Stomach (tissue), 8 donors: ENCODE measurements at regions not wholly inside any gene's neighbourhood (a gene's known extent, or its start where the extent isn't known, plus 50 kb on each side); places are given as distances from the start of the nearest gene placed in this dataset.

Experiments used
- DNase-seq, 2 donors: peaks; one replicate each; pipeline versions ENCODE4 v3.0.0 to v3.0.0-alpha.2; 2013 to 2019
- H3K27ac ChIP-seq, 5 donors: fragments of 200-600 bp in 4 of 5; sonication (generic) in 4 of 5; one replicate each; pipeline ENCODE4 v1.5.1; 2013 to 2019; ENCODE audit warnings: mild to moderate bottlenecking in 1 of 5, moderate library complexity in 1 of 5
- H3K27me3 ChIP-seq, 3 donors: fragments of 200-600 bp; sonication (generic); one replicate each; pipeline ENCODE4 v1.5.1; 2017 to 2019; ENCODE audit warnings: mixed run types in 1 of 3
- H3K36me3 ChIP-seq, 4 donors: fragments of 200-600 bp; sonication (generic); 1 replicate in 3 of 4; 2 replicates in 1 of 4; pipeline ENCODE4 v1.5.1; 2016 to 2019
- H3K4me1 ChIP-seq, 4 donors: fragments of 200-600 bp; sonication (generic); one replicate each; pipeline ENCODE4 v1.5.1; 2016 to 2019
- H3K4me3 ChIP-seq, 4 donors: fragments of 200-600 bp; sonication (generic) in 3 of 4; one replicate each; pipeline ENCODE4 v1.5.1; 2016 to 2019; ENCODE audit warnings: mild to moderate bottlenecking in 1 of 4
- H3K9me3 ChIP-seq, 4 donors: fragments of 200-600 bp; sonication (generic); one replicate each; pipeline ENCODE4 v1.5.1; 2016 to 2019
- EP300 ChIP-seq: sonication (generic); formaldehyde crosslinking; IDR thresholded peaks from one replicate; pipeline ENCODE4 v1.6.1; 2017; ENCODE audit warnings: antibody characterized with exemption
- POLR2A ChIP-seq, 4 donors: fragments of 450-650 bp; IDR thresholded peaks; one replicate each; pipeline ENCODE4 v1.6.1; 2016; ENCODE audit warnings: antibody characterized with exemption in 4 of 4, control low read depth in 2 of 4, mild to moderate bottlenecking in 1 of 4, moderate library complexity in 1 of 4
- POLR2AphosphoS5 ChIP-seq, 3 donors: sonication (generic); formaldehyde crosslinking; IDR thresholded peaks; one replicate each; pipeline ENCODE4 v1.6.1; 2016; ENCODE audit warnings: antibody characterized with exemption in 3 of 3
- WGBS, 5 donors: extraction: QIAGEN DNeasy Blood & Tissue Kit in 3 of 5; methylation state at CpG; one replicate each; pipeline versions ENCODE4 v1.1.5 to v1.1.7; 2013 to 2018; 5-methylcytosine and 5-hydroxymethylcytosine counted together
- intact Hi-C: fragments of 100-400 bp; cut with DNase I; formaldehyde crosslinking; loops from one replicate; pipeline ENCODE4 v1.15.1; 2023; ENCODE audit warnings: low total_unique reads
- TF ChIP-seq, protein P1 (sequence below), 7 experiments: fragments of 450-650 bp in 4 of 7; fragments of 200-600 bp in 3 of 7; sonication (generic) in 3 of 7; IDR thresholded peaks; one replicate each; pipeline ENCODE4 v1.5.1; 2016 to 2019; ENCODE audit warnings: antibody characterized with exemption in 7 of 7, control low read depth in 2 of 7, mild to moderate bottlenecking in 1 of 7
- donor health status: healthy with polysubstance abuse.
- donor health status: Bipolar disorder and iron deficiency.
- donor health status: healthy.

DNA sequence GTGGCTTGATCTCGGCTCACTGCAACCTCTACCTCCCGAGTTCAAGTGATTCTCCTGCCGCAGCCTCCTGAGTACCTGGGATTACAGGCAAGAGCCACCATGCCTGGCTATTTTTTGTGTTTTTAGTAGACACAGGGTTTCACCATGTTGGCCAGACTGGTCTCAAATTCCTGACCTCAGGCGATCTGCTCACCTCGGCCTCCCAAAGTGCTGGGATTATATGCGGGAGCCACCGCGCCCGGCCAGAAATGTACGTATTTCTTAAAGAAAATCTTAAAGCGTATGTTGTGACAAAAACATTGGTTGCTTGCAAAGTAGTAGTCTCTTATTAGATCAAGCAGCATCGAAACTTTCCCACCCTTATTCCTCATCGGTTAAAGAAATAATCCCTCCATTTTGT is 748.9 kb upstream of the NR2F2 start:
- Histone ChIP-seq H3K4me1 (no peaks in the 10 kb centered on the region), H3K9me3 (no peaks in the 10 kb centered on the region), H3K36me3 (no peaks in the 10 kb centered on the region), H3K4me3 (no peak overlapping the region), H3K27me3 (no peaks in the 10 kb centered on the region), H3K27ac (no peak overlapping the region)
- intact Hi-C loops, result no loop called here
- 90 to 97% (median 91%) methylated on average over 13 of the region's 13 CpGs for WGBS, 5 donors
- DNase-seq, result no peak
- TF ChIP-seq, protein P1, sequence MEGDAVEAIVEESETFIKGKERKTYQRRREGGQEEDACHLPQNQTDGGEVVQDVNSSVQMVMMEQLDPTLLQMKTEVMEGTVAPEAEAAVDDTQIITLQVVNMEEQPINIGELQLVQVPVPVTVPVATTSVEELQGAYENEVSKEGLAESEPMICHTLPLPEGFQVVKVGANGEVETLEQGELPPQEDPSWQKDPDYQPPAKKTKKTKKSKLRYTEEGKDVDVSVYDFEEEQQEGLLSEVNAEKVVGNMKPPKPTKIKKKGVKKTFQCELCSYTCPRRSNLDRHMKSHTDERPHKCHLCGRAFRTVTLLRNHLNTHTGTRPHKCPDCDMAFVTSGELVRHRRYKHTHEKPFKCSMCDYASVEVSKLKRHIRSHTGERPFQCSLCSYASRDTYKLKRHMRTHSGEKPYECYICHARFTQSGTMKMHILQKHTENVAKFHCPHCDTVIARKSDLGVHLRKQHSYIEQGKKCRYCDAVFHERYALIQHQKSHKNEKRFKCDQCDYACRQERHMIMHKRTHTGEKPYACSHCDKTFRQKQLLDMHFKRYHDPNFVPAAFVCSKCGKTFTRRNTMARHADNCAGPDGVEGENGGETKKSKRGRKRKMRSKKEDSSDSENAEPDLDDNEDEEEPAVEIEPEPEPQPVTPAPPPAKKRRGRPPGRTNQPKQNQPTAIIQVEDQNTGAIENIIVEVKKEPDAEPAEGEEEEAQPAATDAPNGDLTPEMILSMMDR (IDR thresholded peaks at IDR 0.05), result no peak
- TF ChIP-seq POLR2AphosphoS5 (IDR thresholded peaks at IDR 0.05) (no peak), POLR2A (IDR thresholded peaks at IDR 0.05) (no peak), EP300 (no peak)

GRCh38 chr15:95584088-95584487 is 746.4 kb upstream of the NR2F2 start:
- H3K27ac ChIP-seq, result no peak overlapping the region
- intact Hi-C loops, result no loop called here
- no peak for DNase-seq
- no peaks in the 10 kb centered on the region for H3K27me3 ChIP-seq
- H3K9me3 ChIP-seq, result no peaks in the 10 kb centered on the region
- H3K4me3 ChIP-seq, result no peak overlapping the region
- H3K4me1 ChIP-seq, result no peaks in the 10 kb centered on the region
- no peaks in the 10 kb centered on the region for H3K36me3 ChIP-seq
- TF ChIP-seq POLR2AphosphoS5 (IDR thresholded peaks at IDR 0.05), result no peak
- TF ChIP-seq, protein P1 (IDR thresholded peaks at IDR 0.05), result no peak
- no peak for TF ChIP-seq EP300
- TF ChIP-seq POLR2A (IDR thresholded peaks at IDR 0.05), result no peak

- H3K36me3 ChIP-seq, result no peaks in the 10 kb centered on the region
- H3K9me3 ChIP-seq, result no peaks in the 10 kb centered on the region
- TF ChIP-seq, protein P1 (IDR thresholded peaks at IDR 0.05), result no peak
- no peak for TF ChIP-seq POLR2A (IDR thresholded peaks at IDR 0.05)
- TF ChIP-seq EP300, result no peak
- no peak for TF ChIP-seq POLR2AphosphoS5 (IDR thresholded peaks at IDR 0.05)
- no peak overlapping the region for H3K4me3 ChIP-seq
- WGBS, 5 donors, result 80 to 92% (median 88%) methylated on average over 2 of the region's 2 CpGs
- DNase-seq, result no peak
- H3K27me3 ChIP-seq, result no peaks in the 10 kb centered on the region
- no peaks in the 10 kb centered on the region for H3K4me1 ChIP-seq
- intact Hi-C loops, result no loop called here
- H3K27ac ChIP-seq, result no peak overlapping the region
Measured at GRCh38 chr15:95588056-95588455, 742.4 kb upstream of the NR2F2 start.

DNA sequence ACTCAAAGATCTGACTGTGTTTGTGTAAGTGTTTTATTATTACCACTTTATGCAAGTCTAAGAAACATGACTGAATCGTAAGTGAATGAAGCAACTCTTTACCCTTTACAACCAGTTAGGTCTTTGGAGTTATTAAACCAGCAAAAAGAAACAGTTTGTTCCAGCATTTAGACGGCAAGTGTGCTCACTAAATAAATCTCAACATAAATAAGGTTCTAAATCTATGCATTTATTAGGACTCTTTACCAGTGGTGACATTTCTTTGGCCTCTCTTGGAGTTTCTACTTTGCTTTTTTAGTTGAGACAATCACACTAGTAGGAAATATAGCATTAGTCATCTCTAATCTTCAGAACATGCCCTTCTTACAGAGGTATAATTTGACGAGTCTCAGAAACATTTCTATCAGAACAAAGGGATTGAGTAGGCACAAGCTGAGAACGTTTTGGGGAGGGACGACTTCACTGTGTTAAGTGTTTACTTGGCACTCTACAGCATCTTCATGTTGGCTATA is 739.9 kb upstream of the NR2F2 start:
- no peak for TF ChIP-seq POLR2A (IDR thresholded peaks at IDR 0.05)
- TF ChIP-seq POLR2AphosphoS5 (IDR thresholded peaks at IDR 0.05), result peak in 1 of 3 donors; percentile 59
- WGBS, 5 donors, result 45 to 66% (median 56%) methylated on average over 5 of the region's 5 CpGs
- Histone ChIP-seq H3K4me3 (no peak overlapping the region), H3K36me3 (no peaks in the 10 kb centered on the region), H3K27ac (peak overlapping the region in 2 of 5 donors; percentile 13 to 44), H3K27me3 (no peaks in the 10 kb centered on the region), H3K4me1 (no peaks in the 10 kb centered on the region), H3K9me3 (no peaks in the 10 kb centered on the region)
- no peak for DNase-seq
- intact Hi-C loops, result no loop called here

DNA sequence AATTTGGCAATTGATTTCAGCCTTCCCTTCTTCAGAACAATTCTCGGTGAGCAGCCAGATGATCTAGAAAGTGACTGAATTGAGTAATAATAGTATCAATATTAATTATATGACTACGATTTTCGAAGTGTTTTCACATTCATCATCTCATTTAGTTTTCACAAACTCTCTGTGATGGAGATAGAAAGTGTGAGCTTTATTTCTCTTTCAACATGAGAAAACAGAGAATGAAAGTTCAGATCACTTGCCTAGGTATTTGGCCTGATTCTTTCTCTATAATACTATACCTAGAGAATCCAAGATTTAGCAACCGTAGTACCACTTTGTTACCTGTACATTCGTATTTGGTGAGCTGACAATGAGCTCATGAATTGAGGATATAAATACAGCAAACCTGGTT is 739.2 kb upstream of the NR2F2 start:
- no peaks in the 10 kb centered on the region for H3K36me3 ChIP-seq
- no peaks in the 10 kb centered on the region for H3K9me3 ChIP-seq
- intact Hi-C loops, result no loop called here
- no peaks in the 10 kb centered on the region for H3K27me3 ChIP-seq
- no peak overlapping the region for H3K4me3 ChIP-seq
- WGBS, 5 donors, result 85 to 89% (median 88%) methylated on average over 5 of the region's 5 CpGs
- TF ChIP-seq POLR2A (IDR thresholded peaks at IDR 0.05), result no peak
- TF ChIP-seq EP300, result no peak
- no peak for TF ChIP-seq POLR2AphosphoS5 (IDR thresholded peaks at IDR 0.05)
- TF ChIP-seq, protein P1 (IDR thresholded peaks at IDR 0.05), result no peak
- no peak for DNase-seq
- no peaks in the 10 kb centered on the region for H3K4me1 ChIP-seq
- peak overlapping the region in 1 of 5 donors; percentile 44 for H3K27ac ChIP-seq
